ENCODE measurements at regions not wholly inside any gene's neighbourhood (a gene's known extent, or its start where the extent isn't known, plus 50 kb on each side); places are given as distances from the start of the nearest gene placed in this dataset.

GRCh38 chr7:106811472-106811871 lies 53.6 kb upstream of the PIK3CG start:
- Histone ChIP-seq H3K27me3 (no peaks in the 10 kb centered on the region), H3K27ac (no peak overlapping the region), H3K79me2 (no peaks in the 10 kb centered on the region), H3K4me1 (ENCODE audit: insufficient read depth) (no peaks in the 10 kb centered on the region), H3K4me3 (no peak overlapping the region), H3K9me3 (ENCODE audit: low read depth) (no peaks in the 10 kb centered on the region), H3K9me2 (replicated peaks; ENCODE audit: insufficient read depth) (no peaks in the 10 kb centered on the region), H2AFZ (no peak overlapping the region), H3K4me2 (no peak overlapping the region), H4K20me1 (ENCODE audit: insufficient read depth, poor library complexity, severe bottlenecking) (no peaks in the 10 kb centered on the region), H3K36me3 (replicated peaks; ENCODE audit: insufficient read depth, low read depth) (no peaks in the 10 kb centered on the region)
- no peak for DNase-seq (ENCODE audit: low spot score)
- WGBS (ENCODE audit: low lambda C conversion rate, missing lambda C conversion rate), result 79% methylated on average over 3 of the region's 3 CpGs
- TF ChIP-seq EZH2phosphoT487 (IDR thresholded peaks at IDR 0.05; ENCODE audit: low read depth, severe bottlenecking, unreplicated experiment) (no peak), EZH2 (IDR thresholded peaks at IDR 0.05; ENCODE audit: borderline replicate concordance) (no peak)

- H3K9me3 ChIP-seq (ENCODE audit: low read depth), result no peaks in the 10 kb centered on the region
- WGBS (ENCODE audit: low lambda C conversion rate, missing lambda C conversion rate), result 91% methylated on average over 4 of the region's 4 CpGs
- no peak for DNase-seq (ENCODE audit: low spot score)
- TF ChIP-seq EZH2 (IDR thresholded peaks at IDR 0.05; ENCODE audit: borderline replicate concordance), result no peak
- TF ChIP-seq CTCF (IDR thresholded peaks at IDR 0.05; ENCODE audit: poor library complexity), result no peak
- no peak for TF ChIP-seq EZH2phosphoT487 (IDR thresholded peaks at IDR 0.05; ENCODE audit: low read depth, severe bottlenecking, unreplicated experiment)
- no peaks in the 10 kb centered on the region for H3K79me2 ChIP-seq
- no peaks in the 10 kb centered on the region for H3K4me1 ChIP-seq (ENCODE audit: insufficient read depth)
- no peaks in the 10 kb centered on the region for H3K9me2 ChIP-seq (replicated peaks; ENCODE audit: insufficient read depth)
- H3K27me3 ChIP-seq, result no peaks in the 10 kb centered on the region
- no peak overlapping the region for H3K4me3 ChIP-seq
- H3K27ac ChIP-seq, result no peak overlapping the region
- no peaks in the 10 kb centered on the region for H3K36me3 ChIP-seq (replicated peaks; ENCODE audit: insufficient read depth, low read depth)
- no peak overlapping the region for H2AFZ ChIP-seq
- no peak overlapping the region for H3K4me2 ChIP-seq
- no peaks in the 10 kb centered on the region for H4K20me1 ChIP-seq (ENCODE audit: insufficient read depth, poor library complexity, severe bottlenecking)
These were observed 52.9 kb upstream of the PIK3CG start for GRCh38 chr7:106812027-106812643.

GRCh38 chr7:106813705-106814305 lies 51.3 kb upstream of the PIK3CG start:
- H3K27me3 ChIP-seq, result no peaks in the 10 kb centered on the region
- no peaks in the 10 kb centered on the region for H3K36me3 ChIP-seq (replicated peaks; ENCODE audit: insufficient read depth, low read depth)
- no peak for DNase-seq (ENCODE audit: low spot score)
- no peaks in the 10 kb centered on the region for H3K4me1 ChIP-seq (ENCODE audit: insufficient read depth)
- WGBS (ENCODE audit: low lambda C conversion rate, missing lambda C conversion rate), result 79% methylated on average over 6 of the region's 6 CpGs
- no peak overlapping the region for H3K27ac ChIP-seq
- no peaks in the 10 kb centered on the region for H3K79me2 ChIP-seq
- H3K4me3 ChIP-seq, result no peak overlapping the region
- TF ChIP-seq EZH2 (IDR thresholded peaks at IDR 0.05; ENCODE audit: borderline replicate concordance), result no peak
- no peak for TF ChIP-seq EZH2phosphoT487 (IDR thresholded peaks at IDR 0.05; ENCODE audit: low read depth, severe bottlenecking, unreplicated experiment)
- TF ChIP-seq CTCF (IDR thresholded peaks at IDR 0.05; ENCODE audit: poor library complexity), result no peak
- H4K20me1 ChIP-seq (ENCODE audit: insufficient read depth, poor library complexity, severe bottlenecking), result no peaks in the 10 kb centered on the region
- no peak overlapping the region for H3K4me2 ChIP-seq
- no peak overlapping the region for H2AFZ ChIP-seq
- no peaks in the 10 kb centered on the region for H3K9me3 ChIP-seq (ENCODE audit: low read depth)
- H3K9me2 ChIP-seq (replicated peaks; ENCODE audit: insufficient read depth), result no peaks in the 10 kb centered on the region

GRCh38 chr7:106814887-106815286 lies 50.2 kb upstream of the PIK3CG start:
- Histone ChIP-seq H3K36me3 (replicated peaks; ENCODE audit: insufficient read depth, low read depth) (no peaks in the 10 kb centered on the region), H3K4me3 (no peak overlapping the region), H3K9me3 (ENCODE audit: low read depth) (no peaks in the 10 kb centered on the region), H3K79me2 (no peaks in the 10 kb centered on the region), H3K4me2 (no peak overlapping the region), H2AFZ (no peak overlapping the region), H3K27me3 (no peaks in the 10 kb centered on the region), H3K27ac (no peak overlapping the region), H3K9me2 (replicated peaks; ENCODE audit: insufficient read depth) (no peaks in the 10 kb centered on the region), H4K20me1 (ENCODE audit: insufficient read depth, poor library complexity, severe bottlenecking) (no peaks in the 10 kb centered on the region), H3K4me1 (ENCODE audit: insufficient read depth) (no peaks in the 10 kb centered on the region)
- WGBS (ENCODE audit: low lambda C conversion rate, missing lambda C conversion rate), result 89% methylated on average over 7 of the region's 7 CpGs
- no peak for TF ChIP-seq CTCF (IDR thresholded peaks at IDR 0.05; ENCODE audit: poor library complexity)
- TF ChIP-seq EZH2phosphoT487 (IDR thresholded peaks at IDR 0.05; ENCODE audit: low read depth, severe bottlenecking, unreplicated experiment), result no peak
- TF ChIP-seq EZH2 (IDR thresholded peaks at IDR 0.05; ENCODE audit: borderline replicate concordance), result no peak
- no peak for DNase-seq (ENCODE audit: low spot score)
